Activated T-cell treated with anti-CD3 and anti-CD28 coated beads for 4 hours (primary cell): ENCODE measurements at regions not wholly inside any gene's neighbourhood (a gene's known extent, or its start where the extent isn't known, plus 50 kb on each side); places are given as distances from the start of the nearest gene placed in this dataset.
"Not testable (repeated sequence)": the region's sequence is repeated elsewhere in the genome, so short reads cannot be mapped to it uniquely, and the experiment has no call there.

Experiments used
- DNase-seq: peaks from one replicate; pipeline ENCODE4 v3.0.0-alpha.2; 2020

DNA sequence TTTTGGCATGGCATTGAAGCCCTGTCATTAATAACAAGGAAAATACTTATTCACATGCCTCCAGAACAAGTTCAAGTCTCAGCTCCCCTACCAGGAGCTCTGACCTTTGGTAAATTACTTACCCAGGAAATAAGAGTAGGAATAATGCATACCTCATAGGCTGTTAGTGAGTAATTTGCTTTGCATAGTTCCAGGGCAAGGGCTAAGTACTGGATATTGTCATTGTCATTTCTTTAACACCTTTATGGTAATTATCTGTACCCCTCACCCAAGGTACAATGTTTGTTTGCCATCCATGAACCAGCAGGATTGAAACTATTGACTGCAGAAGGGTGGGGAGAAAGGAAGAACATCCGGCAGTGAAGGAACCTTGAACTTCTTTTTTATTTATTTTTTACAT, 148.5 kb downstream of the SOX2 start:
- no peak for DNase-seq

DNA sequence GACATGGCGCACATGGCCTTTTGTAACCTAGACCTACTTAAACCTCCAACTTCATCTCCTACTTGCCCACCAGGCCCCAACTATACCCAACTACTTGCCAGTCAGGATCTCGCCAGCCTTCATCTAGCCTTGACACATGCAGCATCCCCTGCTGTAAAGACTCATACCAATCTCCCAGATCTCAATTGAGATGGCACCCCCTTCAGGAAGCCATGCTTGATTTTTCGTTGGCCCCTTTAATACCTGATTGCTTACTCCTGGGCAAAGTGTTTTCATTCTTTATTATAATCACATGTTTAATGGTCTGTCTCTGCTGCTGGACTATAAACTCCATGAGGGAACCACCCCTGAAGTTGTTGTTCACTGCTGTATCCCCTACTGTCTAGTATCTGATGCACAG, 150.8 kb downstream of the SOX2 start:
- no peak for DNase-seq

DNA sequence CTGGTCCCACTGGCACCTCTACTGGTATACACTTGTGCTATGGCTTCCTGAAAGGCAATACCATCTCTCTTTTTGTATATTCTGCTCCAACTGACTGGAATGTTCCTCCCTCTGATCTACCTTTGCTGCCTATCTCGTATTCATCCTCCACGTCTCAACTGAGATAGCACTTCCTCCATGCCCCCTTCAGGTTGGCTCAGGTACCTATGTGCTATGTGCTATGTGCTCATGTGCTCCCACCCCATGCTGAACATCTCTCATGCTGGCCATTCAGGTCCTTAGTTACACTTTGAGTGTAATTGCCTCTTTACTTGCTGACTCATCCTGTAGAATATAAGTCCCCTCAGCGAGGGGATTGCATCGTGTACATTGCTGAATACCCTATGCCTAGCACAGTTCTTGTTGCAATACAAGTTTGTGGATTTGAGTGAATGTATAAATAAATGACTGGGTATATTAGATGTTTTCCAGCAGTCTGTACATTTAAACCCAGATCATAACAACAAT, 156.9 kb downstream of the SOX2 start:
- no peak for DNase-seq

DNA sequence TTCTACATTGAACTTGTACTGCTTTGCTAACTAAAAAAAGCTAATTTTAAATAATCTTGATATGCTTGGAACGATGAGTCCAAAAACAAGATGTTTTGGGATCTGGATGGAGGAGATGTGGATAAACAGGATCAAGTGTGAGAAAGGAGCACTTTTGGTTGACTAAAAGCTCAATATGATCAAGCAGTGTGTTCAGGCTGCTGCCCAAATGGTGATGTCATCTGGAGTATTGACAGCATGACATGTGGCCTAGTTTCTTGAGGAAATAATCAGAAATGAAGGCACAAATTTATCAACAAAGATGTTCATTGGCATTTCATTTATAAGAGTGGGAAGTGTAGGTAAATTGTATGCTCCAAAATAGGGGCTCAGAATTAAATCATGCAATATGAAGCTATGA, 161.2 kb downstream of the SOX2 start:
- DNase-seq = no peak

DNA sequence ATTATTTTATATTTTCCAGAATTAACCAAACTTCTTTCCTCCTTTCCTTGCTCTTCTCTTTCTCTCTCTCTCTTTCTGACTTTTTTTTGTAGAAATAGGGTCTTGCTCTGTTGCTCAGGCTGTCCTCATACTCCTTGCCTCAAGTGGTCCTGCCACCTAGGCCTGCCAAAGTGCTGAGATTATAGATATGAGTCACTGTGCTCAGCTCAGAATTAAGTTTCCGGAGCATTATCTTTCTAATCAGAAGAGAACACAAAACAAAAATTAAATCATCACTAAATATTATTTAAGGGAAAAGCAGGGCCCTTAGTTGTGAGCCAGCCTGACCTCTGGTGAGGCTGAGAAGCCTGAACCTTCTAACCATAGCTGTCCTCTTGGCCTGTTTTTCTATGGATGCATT, 168.2 kb downstream of the SOX2 start:
- DNase-seq = no peak

DNA sequence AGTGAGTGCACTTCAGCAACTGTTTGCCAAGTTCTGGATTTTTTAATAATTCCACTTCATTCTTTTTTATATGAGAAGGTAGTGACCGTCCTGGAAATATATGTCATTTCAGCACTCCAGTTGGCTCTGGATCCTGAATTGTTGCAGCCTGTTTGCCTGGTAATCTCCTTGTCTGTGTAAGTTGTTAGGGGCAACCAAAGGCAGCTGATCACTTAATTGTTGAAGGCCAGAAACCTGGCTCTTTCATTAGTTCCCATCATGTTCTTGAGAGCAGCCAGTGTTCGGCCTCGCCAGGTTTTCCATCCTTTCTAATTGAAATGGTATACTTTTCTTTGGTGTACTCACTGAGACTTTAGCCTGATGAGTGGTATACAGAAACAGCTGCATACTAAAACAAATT, 168.6 kb downstream of the SOX2 start:
- no peak for DNase-seq

DNA sequence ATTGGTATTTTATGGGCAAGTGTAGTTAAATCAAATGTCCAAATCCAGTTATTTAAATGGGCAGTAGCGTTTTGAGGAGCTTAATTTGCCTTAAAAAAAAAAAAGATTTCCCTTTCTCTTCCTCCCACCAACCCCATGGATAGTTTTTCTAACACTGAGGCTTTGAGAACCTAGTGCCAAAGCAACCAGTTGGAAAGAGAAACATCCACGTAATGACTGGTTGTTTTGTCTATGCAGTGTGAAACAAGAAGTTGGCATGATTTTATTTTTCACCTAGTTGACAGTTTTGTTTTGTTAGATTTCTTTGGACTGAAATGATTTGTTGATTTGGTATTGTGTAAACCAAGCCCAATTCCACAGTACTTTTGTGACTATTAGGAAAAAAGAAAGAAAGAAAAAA, 170.0 kb downstream of the SOX2 start:
- DNase-seq = no peak

DNA sequence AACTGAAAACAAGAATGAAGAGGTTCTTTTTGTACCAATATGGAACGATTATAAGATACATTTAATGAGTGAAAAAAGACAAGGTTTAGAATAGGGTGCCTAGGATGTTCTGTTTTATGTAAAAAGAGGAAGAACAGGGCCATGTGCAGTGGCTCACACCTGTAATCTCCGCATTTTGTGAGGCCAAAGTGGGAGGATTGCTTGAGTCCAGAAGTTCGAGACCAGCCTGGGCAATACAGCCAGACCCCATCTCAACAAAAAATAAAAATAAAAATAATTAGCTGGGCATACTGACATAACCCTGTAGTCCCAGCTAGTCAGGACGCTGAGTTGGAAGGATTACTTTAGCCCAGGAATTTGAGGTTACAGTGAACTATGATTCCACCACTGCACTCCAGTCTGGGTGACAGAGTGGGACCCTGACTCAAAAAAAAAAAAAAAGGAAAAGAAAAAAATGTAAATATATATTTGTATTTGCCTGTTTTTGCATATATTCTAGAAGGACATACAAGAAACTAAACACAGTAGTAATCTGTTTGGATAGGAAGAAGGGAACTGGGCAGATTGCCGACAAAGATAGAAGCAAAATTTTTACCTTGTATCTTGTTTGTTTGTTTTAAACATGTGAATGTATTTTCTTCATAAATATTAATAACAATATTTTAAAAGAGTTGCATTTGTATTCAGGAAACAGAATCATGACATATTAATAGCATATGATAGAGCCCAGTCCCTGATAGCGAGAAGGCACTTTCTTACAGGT, 174.3 kb downstream of the SOX2 start:
- no peak for DNase-seq

DNA sequence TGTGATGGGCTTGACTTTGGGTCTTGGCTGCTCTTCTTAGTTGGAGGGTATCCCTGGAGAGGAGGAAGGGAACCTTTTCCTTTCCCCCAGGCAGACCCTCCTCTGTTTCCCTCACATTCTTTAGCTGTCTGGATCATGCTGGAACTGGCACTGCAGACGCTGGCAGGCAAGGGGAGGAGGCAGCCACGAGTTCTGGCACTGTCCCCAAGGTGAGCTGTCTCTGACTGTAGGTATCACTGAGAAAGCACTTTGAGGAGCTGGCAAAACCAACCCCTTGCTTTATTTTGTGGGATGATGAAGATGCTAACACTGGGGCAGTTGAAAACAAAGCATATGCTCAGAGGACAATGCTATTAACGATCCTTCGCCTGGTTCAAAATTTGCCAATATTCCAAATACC, 175.0 kb downstream of the SOX2 start:
- DNase-seq = no peak

DNA sequence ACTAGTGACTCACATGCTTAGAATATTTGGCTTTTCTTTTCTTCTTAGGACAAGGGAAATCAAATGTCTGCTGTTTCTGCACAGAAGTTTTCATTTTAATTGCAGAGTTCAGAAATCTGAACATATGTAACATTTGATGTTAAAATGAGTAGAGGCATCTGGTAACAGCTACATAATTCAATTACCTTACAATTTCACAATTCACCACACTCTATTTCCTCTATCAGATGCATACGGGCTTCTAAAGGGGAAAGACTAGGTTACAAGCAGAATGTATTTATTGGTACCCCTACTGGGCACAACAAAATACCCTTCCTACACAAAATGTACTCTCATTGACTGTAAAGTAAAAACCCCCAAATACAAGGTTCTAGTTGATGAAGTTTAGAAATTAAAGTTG, 176.0 kb downstream of the SOX2 start:
- no peak for DNase-seq

DNA sequence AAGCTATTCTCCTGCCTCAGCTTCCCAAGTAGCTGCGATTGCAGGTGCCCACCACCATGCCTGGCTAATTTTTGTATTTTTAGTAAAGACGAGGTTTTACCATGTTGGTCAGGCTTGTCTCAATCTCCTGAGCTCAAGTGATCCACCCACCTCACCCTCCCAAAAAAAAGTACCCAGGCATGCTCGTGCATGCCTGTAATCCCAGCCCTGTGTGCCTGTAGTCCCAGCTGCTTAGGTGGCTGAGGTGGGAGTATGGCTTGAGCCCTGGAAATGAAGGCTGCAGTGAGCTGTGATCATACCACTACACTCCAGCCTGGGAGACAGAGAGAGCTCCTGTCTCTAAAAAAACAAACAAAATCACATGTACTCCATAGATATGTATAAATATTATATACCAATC, 176.5 kb downstream of the SOX2 start:
- no peak for DNase-seq

DNA sequence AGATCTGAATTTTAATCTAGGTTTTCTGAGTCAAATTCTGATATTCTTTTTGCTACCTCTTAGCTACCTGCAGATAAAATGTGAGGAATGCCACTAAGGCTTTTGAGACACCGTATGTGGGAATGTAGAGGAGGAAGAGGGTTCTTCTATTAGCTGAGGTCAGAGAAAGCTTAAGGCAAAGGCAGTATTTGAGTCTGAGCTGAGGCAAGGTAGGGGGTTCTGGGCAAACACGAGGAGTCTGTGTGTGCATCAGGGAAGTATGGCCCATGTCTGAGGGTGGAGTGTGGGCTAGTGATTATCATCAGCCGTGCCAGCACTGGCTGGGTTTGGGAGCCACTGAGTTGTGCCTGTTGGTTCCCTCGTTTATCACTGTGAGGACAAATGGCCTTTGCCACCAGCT, 181.1 kb downstream of the SOX2 start:
- no peak for DNase-seq

DNA sequence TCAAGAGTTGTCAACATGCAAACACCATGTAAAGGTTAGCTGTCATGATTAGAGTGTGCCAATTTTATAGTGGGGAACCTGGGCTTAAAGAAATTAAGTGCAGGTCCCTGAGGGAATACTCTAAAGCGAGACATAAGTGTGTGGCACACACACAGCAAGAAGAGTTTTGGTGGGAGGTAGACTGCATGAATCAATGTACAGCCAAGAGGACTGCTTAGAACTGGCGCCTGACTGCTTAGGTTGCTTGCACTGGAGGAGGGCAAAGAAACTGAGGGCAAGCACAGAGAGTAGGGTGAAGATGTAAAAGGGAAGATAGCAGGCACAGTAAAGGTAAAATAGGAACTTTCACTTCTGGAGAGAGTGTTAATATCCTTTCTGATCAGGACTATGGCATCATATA, 184.9 kb downstream of the SOX2 start:
- no peak for DNase-seq

DNA sequence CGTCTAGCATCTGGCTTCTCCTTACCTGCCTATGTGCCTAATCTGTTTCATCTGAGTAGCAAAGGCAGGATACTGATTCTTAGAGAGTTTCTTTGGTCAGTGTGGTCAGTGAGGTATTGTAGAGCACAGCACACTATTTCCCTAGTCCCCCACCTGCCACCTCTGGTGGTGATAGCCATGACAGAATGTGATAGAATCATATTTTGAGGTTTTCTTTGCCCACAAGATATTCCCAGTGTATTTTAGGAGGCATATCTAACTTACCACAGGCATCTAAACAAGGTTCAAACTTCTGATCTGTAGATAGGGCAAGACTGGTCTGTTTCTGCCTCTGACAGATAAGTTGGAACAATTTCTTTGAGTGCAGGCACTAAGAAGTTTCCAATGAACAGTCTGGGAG, 188.0 kb downstream of the SOX2 start:
- no peak for DNase-seq

DNA sequence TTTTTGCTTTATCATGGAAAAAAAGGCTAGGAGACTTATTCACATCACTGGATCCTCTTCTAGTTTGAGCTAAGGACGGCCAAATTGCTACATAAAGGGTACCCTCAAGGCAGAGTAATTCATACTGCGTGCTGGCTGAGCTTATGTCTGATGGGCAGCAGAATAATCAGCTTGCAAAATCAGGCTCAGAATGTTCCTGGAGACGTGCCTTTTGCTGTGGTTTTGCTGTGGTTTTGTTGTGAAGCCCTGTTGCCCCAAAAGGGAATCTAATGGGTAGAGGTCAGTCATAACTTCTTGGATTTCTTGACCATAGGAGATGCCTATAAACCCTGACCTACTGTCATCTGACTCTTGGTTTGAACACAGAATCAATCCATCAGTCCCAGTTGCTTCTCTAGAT, 189.9 kb downstream of the SOX2 start:
- no peak for DNase-seq

DNA sequence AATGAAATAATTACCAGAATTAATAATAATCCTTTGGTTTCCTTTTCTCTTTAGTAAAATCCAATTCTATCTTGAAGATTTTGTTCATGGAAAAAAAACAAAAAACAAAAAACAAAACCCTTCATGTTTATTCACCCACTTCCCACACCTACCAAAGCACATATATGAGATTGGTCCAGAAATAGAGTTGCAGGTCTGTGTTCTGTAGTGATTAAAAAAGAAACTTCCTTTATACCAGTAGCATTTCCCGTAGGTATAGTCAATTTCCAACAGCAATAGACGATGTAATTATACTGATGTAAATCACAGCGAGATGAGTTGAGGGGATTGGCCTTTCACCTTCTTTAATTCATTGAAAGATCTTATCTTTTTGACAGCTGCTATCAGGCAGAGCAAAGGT, 194.6 kb downstream of the SOX2 start:
- DNase-seq = no peak

DNA sequence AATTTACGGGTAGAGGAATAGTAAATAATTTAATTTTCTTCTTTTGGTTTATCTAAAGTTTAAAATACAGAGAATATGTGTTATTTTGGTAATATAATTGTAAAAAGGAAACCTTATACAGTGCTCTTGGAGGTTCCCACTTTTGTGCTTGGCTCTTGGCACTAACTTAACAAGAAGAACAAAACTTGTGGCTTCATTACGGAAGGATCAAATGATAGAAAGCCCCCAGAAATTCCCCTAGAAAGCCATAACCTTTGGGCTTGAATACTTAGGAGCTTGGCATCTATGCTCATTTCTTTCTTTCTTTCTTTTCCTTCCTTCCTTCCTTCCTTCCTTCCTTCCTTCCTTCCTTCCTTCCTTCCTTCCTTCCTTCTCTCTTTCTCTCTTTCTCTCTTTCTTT, 197.5 kb downstream of the SOX2 start:
- no peak for DNase-seq

DNA sequence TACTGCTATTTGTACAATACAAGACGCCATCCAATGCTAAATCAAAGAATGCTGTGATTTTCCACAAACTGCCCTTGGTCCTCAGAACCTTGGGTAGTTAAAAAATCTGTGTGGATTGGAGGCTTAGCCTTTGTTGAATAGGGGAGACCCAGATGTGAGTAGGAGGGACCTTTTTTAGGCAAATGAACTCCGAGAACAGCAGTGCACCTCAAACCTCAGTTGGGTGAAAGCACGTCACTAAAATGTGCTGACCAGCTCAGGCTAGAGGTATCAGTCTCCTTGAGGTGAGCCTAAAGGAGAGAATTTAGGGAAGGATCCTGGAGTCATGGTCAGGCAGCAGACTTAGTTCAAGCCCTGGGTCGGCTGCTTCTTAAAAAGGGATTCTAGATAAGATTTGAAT, 200.7 kb downstream of the SOX2 start:
- DNase-seq = no peak

DNA sequence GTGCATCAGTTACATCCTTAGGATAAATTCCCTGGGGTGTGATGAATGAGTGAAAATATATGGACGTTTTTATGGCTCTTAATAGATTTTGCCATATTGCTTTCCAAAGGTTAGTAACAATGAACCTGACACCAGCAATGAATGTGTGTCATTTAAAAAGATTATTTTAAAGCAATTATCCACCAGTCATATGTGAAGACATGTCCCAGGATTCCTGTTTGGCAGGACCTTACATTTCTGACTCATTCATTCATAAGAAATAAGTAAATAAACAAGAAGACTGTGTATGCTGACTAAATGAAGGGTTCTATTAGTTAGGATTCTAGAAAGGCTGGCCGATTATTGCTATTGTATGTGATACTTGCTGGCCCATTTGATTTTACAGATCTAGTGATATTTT, 201.5 kb downstream of the SOX2 start:
- DNase-seq = no peak

DNA sequence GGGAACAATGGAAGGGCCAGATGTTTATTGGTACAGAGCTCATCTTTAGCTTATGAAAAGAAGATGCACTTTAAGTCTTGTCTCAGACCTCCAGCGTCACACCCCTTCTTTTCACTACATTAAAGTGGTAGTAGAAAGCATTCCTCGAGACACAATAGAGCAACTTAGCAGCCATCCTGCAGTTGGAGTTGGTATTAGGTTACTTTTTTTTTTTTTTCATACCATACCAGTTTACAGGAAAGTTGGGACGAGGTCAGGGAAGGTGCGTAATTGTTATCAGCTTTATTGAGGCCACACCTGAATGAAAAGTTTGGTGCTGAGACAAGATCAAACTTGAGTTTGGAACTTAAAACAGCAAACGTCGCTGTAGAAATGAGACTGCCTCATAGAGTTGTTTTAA, 203.8 kb downstream of the SOX2 start:
- DNase-seq = no peak

DNA sequence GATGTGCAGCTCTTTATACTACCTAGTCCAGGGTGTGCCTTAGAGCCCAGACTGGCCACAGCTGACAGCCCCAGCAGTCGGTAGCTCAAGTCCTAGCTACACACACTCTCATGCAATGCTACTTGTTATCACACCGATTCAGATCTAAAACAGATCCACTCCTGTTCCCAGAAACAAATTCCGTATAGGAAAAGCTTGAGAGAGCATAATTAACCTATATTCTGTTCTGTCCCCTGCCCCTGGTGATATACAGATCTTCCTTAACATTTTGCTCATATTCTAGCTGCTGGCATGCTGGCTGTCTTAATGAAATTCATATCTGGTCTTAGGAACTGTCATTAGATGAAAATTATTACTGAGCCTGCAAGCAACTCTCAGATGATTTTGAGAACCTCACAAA, 204.3 kb downstream of the SOX2 start:
- DNase-seq = no peak

DNA sequence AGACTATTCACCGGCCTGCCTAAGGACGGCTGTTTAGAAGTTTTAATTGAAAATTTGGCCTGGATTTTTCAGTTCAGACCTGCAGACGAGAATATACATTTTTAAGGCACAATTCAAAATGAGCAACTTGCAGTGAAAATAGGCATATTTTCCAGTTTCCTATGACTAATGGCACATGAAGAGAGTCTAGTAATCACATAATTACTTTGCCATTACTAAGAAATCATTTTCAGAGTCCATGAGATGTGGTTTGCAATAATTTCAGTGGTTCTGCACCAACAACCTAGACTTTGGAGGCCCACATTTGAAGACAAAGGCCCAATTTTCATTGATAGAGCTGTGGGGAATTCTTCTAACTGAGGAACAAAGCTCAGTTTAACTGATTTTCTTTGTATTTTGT, 205.3 kb downstream of the SOX2 start:
- no peak for DNase-seq

DNA sequence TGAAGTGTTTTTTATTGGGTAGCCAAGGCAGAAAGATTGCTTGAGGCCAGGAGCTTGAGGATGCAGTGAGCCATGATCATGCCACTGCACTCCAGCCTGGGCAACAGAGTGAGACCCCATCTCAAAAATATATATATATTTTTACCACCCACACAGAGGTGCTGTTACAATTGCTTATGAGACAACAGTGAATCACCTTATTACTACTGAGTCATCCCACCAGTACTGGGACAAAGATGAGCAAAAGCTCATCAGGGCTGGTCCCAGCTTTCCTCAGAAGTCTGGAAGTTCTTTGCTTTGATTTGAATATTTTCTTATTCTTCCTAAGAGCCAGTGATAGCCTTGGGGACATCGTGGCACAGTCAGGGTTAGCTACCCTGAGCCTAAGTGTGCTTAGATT, 207.7 kb downstream of the SOX2 start:
- DNase-seq = no peak

DNA sequence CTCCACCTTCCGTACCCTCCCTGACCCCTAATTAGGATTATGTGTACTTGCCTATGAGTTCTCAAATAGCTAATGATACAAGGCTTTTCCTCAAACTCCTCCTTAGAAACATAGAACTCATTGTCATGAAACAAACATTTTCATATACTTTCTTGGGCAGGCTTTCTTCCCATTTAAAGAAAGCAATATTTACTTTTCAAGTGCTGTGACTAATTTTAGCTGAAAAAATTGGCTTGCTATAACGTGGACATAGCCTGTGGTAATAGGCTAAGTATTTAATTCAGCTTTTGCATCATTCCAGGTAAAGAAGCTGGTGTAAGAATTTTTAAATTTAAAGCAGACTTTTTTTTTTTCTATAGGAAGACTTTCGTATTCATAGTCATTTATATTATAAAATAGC, 208.7 kb downstream of the SOX2 start:
- no peak for DNase-seq

DNA sequence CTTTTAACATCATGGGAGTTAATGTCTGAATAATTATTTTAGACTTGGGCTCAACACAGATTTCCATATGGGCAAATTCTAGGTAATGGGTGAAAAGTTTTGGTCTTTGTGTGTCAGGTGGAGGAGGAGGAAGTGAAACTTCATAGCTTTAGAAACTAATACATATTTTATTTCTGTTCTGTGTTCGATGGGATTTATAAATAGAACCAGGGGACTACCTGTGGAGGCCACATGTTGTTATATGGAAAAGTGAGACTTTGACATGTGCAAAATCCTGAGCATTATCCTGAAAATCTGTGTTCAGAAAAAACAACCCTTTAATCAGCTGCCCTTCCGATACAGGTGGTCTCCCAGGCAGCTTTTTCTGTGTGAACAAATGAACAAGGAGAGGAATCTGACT, 209.5 kb downstream of the SOX2 start:
- no peak for DNase-seq

DNA sequence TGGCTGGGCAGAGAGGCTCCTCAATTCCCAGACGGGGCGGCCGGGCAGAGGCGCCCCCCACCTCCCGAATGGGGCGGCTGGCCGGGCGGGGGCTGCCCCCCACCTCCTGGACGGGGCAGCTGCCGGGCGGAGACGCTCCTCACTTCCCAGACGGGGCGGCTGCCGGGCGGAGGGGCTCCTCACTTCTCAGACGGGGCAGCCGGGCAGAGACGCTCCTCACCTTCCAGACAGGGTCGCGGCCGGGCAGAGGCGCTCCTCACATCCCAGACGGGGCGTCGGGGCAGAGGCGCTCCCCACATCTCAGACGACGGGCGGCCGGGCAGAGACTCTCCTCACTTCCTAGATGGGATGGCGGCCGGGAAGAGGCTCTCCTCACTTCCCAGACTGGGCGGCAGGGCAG, 214.1 kb downstream of the SOX2 start:
- not testable (repeated sequence) for DNase-seq
